Stimulated activated CD4-positive, alpha-beta T cell treated with anti-CD3 and anti-CD28 coated beads, Interleukin-4, amount 100 ng/mL, for 48 hours (primary cell): ENCODE measurements at regions not wholly inside any gene's neighbourhood (a gene's known extent, or its start where the extent isn't known, plus 50 kb on each side); places are given as distances from the start of the nearest gene placed in this dataset.

Source experiments
- DNase-seq, 2 donors: peaks; one replicate each; pipeline ENCODE4 v3.0.0-alpha.2; 2020; ENCODE audit warnings: low read depth in 2 of 2

DNA sequence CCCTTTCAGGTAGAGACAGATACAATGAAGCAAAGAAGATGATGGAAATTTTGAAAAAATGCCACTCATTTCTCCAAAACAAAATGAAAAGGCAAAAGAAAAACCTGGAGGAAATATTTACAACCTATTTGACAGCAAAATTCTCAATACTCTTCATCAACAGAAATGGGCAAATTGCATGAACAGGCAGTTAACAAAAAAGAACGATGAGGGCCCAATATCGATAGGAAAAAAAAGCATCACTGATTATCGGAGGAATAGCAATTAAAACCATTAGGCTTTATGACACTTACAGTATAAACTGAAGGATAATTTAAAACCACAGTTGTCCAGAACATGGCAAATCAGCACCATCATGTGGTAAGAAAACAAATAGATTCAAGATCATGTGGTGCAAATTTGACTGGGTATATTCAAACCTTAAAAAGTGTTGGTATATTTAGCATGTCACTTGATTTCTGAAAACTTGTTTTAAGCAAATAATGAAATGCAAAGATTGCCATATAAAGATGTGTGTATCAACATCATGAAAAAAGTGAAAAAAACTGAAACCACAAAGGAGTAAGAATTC, 222.9 kb downstream of the BRD1 start:
- DNase-seq: no peak

DNA sequence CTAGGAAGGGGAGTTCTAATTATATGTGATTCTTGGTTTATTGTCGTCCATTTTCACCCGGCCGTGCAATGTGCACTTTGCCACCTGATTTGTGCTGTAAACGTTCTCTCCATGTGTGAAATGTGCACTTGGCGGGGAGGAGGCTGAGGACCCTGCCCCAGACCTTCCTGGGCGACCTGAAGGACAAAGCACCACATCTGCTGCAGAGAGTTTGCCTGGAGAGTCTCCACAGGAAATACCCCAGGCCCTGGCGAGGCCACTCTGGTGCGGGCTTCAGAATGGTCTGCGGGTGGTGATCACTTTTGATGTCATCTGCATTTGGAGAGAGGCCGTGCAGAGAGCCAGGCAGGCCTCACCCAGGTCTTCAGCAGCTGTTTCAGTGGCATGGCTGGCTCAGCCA, 224.7 kb downstream of the BRD1 start:
- no peak for DNase-seq

DNA sequence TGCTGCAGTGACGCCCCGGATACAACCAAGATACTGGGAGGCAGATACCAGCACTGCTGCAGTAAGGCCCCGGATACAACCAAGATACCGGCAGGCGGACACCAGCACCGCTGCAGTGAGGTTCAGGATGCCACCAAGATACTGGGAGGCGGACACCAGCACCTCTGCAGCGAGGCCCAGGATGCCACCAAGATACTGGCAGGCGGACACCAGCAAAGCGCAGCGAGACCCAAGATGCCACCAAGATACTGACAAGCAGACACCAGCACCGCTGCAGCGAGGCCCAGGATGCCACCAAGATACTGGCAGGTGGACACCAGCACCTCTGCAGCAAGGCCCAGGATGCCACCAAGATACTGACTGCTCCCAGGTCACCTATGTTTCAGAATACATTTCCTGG, 225.2 kb downstream of the BRD1 start:
- no peak for DNase-seq

DNA sequence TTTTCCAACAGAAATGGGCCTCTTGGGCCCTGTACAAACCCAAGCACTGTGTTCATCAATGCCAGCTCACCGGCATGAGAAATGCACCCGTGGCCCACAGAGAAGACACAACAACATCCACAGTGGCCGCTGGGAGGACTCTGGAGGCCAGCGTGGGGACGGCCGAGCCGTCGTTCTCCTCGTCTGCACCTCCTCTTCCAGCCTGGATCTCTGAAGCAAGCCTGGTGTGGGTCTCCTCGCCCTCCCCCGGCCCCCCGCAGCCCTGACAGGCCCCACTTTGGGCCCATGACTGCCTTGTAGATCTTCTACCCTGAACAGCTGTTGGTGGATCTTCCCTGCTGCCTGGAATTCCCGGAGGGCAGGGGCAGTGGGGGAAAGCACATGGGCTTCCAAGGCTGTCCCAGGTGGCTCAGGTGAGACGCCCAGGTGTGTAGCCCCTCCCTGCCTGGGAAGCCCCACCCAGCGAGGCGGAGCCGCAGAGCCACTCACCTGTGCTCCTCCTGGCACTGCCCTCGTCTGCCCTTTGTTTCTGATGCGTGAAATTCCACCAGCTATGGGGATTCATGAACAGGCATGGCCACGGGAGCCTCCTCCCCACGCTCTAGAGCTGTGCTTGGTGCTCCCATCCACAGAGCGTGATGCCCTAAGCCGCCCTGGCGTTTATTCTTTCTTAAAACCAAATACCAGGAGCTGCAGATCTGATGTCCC, 225.9 kb downstream of the BRD1 start:
- no peak for DNase-seq

DNA sequence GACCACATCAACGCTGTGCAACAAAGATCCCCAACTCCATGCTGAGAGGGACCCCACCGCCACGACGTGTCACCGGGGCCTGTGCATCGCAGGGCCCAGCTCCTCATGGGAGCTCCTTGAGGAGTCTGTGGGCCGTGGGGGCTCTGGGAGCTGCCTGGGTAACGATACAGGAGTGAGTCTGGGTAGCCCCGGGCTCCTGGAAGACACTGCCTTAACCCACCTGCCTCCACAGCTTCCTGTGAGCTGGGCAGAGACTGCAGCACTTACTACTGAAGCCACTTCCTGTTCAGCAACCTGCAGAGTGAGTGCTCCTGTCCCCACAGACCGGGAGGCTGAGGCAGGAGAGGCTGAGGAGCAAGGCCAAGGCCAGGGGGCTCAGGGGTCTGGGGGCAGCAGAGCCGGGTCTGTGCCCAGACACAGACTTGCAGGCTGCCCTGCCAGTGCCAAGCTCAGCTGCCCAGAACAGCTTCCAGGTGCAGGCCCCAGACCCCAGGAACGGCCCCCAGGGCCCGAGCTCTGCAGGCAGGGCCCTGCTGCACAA, 226.7 kb downstream of the BRD1 start:
- no peak for DNase-seq

DNA sequence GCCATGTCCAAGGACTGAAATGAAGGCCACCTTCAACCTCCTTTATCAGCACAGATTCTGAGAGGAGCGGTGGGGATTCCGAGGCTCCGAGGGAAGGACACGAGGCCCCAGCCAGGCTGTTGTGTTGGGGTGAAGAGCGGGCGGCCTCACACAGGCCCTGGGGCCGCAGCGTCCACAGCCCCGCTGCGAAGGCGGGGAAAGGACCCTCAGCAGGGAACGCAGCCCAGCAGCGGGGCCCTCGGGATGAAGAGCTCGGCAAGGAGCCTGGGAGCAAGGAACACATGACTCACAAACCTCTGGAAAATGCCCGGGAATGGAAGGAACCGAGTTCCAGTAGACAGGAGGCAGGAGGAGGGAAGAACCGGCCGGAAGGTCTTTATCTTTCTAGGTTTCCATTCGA, 227.2 kb downstream of the BRD1 start:
- DNase-seq: no peak

DNA sequence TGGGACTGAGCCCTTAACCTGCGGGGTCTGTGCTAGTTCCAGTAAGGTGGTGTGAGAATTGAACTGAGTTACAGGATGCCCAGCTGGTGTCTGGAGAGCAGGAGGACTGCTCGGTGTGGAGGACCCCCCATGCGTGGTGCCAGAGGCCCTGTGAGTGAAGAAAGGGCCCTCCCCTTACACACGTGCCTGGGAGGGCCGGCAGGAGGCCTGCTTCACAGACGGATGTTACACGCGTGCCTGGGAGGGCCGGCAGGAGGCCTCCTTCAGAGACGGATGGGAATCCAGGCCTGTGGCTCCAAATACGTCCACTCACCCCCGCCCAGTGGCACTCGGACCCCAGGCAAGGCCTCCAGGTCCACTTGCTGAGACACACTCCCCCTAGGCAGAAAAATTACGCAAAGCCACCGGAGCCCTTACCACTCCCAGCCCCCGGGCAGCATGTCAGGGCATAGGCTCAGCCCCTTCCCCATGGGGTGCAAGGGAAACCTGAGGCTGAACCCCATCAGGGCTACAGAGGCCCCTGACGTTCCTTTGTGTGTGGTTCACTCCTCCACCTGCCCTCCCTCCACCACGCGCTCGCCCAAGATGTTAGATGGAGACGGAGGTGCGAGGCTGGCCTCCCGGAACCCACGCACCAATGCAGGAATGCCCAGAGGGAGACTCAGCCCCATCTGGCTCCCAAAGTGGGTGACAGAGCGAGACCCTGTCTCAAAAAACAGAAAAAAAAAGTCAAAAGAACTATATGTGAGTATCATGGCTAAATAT, 227.8 kb downstream of the BRD1 start:
- no peak for DNase-seq

DNA sequence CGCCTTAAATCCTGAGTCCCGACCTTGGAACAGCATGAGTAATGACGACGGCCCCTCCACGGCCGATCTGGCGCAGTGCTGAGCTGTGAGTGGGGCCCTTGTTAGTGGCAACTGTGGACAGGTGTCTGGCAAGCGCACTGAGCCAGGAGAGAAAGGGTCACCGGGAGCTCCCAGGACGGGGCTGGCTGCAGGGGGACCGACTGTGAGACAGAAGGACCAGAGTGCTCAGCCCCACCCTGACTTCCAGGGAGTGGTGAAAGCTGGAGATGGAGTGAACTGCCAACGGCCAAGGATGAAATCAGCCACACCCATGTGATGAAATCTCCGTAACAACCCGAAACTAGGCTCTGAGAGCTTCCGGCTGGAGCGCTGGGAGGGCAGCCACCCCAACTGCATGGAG, 228.6 kb downstream of the BRD1 start:
- DNase-seq: no peak

DNA sequence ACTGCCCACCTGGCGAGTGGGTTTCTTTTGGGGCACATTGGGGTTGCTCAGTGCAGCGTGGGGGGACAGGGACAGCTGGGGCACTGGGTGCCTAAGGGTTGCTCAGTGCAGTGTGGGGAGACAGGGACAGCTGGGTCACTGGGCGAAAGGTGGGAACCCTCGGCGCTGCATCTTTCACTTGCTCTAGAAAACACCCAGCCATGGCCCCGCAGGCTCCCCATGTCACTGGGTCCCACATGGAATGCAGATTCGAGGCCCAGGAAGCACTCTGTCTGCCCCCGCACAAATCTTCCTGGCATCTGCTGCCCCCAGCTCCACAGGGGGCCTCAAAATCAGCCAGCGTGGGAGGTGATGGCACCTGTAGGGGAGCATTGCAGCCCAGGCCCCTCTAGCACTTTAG, 229.3 kb downstream of the BRD1 start:
- no peak for DNase-seq

DNA sequence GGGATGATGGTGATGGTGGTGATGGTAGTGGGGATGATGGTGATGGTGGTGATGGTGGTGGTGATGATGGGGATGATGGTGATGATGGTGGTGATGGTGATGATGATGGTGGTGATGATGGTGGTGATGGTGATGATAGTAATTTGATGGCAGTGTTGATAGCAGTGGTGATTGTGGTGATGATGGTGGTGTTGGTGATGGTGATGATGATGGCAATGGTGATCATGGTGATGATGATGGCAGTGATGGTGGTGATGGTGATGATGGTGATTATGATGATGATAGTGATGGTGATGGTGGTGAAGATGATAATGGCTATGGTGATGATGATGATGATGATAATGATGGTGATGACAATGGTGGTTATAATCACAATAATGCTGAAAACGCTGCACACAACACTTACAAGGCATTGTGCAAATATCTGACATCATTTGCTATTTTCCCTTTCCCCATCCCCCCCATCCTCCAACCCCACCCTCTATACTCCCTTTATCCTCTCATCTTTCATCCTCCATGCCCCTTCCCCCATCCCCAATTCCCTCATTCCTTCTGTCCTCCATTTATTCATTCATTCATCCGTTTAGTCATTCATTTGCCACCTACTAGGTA, 230.1 kb downstream of the BRD1 start:
- no peak for DNase-seq

DNA sequence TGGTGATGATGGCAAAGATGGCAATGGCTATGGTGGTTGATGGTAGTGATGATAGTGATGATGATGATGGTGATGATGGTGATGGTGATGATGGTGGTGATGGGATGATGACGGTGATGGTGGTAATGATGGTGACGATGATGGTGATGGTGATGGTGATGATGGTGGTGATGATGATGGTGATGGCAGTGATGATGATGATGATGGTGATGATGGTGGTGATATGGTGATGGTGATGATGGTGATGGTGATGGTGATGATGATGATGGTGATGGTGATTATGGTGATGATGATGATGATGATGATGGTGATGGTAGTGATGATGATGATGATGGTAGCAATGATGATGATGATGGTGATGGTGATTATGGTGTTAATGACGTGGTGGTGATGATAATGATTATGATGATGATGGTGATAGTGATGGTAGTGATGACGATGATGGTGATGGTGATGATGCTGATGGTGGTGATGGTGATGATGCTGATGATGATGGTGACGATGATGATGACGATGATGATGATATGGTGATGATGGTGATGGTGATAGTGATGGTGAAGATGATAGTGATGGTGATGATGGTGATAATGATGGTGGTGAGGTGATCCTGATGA, 232.1 kb downstream of the BRD1 start:
- no peak for DNase-seq

DNA sequence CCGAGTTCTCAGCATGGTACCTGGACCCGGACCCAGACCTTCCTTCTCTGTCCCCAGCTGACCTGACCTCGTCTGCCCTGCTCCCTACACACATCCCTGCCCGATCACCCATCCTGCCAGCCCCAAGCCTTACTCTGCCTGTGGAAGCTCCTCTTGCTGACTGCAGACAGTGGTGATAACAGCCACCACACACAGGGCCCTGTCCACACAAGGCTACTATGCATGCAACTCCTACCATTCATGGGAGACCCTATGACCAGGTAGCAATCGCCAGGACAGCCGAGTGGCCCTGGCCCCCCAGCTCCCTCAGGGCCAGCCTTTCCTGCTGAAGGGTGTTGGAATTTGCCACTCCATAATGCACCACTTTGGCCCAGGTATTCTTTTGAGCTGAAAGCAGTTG, 233.6 kb downstream of the BRD1 start:
- no peak for DNase-seq

DNA sequence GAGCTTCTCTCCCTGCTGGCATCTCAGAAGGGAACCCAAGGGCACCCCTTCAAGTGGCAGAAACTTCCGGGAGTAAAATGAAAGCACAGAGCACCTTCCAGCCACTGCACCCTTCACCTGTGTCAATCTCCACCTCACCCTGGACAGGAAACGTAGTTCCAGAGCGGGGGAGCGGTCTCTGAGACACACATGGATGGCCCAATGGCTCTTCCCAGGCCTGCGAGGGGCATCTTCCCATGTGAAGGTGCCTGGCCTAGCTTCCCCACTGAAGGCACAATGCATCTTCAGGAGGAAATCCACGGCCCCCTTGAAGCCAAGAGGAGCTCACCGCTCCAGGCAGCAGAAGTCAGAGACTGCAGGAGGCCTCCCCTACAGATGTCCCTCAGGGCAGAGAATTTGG, 234.2 kb downstream of the BRD1 start:
- DNase-seq: no peak

DNA sequence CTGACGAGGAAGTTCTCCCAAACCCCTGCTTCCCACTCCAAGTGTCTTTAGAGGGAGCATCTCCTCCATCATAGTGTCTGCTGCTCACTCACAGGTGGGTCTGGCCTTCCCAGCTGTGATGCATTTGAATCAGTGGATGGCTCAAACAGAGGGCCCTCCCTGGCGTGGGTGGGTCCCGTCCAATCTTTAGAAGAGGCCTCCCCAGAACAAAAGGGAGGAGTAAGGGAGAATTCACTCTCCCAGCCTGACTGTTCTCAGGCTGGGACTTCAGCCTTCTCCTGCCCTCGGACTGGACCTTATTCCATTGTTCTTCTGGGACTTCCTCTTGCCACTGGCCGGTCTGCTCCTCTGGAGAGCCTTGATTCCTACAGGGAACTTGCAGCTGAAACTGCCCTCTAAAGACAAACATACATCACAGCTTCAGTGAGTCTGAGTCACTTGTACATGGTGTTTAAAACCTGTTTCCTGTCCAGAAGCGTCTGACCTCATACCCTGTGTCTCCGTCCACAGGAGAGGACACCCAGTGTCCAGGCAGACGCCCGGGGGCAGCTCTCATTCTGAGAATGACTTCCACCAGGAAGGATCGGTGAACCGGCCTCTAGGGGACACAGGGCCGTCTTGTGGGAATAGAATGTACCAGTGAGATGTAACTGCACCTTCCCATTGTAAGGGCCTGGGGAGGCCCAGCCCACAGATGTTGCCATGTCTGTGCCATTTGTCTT, 234.7 kb downstream of the BRD1 start:
- no peak for DNase-seq

DNA sequence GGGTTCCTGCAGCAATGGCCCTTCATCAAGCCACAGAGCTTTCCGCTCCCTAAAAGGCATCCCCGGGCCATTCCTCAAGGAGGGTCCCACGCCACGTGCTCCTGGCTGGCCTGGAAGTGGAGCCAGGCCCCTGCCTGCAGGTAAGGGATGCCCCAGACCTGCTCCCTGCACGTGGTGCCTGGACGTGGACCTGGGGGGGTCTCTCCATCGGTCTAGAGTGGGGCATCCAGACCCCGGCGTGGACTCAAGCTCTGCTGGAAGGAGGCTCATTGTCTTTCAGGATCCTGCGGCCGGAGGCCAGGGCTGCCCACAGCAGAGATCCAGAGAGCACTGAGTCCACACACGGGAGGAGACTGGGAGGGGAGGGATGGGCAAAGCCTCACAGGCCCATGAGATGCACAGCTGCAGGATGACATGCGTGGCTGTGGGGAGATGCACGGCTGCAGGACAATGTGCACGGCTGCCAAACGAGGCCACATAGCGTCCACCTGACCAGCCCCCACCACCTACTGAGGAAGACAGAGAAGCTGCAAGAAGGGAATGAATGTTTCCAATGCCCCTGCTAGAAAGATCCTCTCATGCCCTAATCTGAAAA, 236.7 kb downstream of the BRD1 start:
- no peak for DNase-seq

DNA sequence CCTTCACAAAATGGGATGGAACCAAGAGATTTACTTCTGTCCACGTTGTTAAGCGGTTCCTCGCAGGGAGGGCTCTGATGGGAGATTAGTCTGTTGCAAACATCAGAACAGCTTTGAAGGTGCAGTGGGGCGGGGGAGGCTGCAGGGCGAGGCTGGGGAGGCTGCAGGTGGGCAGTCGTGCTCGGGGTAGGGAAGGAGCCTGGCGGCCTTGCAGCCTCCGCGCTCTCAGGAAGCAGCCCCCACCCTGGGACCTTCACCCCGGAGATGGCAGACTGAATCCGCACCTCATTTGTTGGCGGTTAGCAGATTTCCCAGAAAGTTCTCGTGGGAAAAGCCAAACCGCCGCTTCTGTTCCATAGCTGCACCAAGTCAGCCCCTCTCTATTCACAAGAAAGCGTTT, 237.3 kb downstream of the BRD1 start:
- no peak for DNase-seq

DNA sequence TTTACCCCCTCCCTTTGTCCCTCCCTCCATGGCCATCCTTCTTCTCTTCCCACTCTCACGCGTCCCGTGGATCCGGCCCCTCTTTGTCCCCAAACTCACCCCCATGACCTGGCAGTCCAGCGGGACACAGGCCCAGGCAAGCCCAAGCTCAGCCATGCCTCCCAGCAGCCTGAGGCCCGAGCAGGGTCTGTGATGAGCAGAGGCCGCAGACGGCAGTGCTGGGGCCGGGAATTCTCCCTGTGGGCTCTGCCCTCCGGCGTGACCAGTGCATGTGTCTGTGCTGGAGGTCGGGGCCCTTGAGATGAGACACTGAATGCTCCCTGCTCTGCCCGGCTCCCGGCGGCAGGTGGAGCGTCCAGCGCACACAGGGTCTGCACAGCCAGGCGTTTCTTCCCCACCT, 237.9 kb downstream of the BRD1 start:
- DNase-seq: no peak

DNA sequence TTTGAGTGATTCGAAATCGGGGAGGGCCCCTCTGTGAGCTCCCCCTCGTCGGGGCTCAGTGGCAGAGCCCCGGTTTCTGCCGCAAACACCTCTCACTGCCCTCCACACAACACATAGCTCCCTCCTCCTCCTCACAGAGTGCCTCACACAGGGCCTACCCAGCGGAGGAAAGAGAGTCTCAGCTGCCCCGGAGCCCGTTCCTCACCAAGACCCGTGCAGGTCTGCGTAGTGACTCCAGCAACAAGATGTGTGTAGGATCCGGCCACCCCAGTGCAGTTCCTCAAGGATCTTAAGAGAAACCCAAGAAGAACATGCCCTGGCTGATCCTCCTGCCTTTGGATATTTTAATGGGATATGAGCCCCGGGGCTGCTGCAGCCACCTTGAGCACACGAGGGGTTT, 238.4 kb downstream of the BRD1 start:
- no peak for DNase-seq

DNA sequence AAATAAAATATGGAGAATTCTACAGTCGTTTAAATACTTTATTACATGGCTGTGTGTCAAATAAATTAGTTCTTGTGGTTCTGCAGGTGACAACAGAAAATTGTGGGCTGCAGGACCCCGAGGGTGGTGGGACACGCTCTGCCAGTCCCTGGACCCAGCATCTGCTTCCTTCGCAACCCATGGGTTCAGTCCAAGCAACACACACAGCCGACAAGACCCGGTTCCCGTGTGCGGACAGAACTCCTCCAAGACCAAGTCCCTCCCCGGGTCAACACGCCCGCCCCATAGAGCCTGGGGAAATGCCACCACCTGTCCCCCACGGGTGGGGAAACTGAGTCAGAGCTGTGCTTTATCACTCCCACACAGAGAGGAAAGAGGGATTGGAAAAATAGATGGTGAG, 238.9 kb downstream of the BRD1 start:
- DNase-seq: no peak

DNA sequence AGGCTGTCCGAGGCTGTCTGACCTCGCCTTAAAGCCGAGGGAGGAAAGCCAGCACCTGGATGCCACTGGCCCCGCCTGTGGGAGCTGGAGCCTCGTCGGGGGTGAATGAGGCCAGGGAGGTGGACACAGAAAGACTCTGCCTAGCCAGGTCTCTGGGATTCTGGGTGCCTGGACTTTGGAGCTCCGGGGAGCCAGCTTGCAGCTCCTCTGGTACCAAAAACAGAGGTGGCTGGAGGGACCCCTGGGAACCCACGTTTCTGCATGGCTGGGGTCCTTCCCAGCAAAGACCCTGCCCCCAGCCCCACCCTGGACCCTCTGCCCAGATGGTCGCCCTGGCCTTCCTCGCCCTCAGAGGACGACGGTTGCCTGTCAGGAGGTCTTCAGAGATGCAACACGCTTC, 239.7 kb downstream of the BRD1 start:
- DNase-seq: no peak

DNA sequence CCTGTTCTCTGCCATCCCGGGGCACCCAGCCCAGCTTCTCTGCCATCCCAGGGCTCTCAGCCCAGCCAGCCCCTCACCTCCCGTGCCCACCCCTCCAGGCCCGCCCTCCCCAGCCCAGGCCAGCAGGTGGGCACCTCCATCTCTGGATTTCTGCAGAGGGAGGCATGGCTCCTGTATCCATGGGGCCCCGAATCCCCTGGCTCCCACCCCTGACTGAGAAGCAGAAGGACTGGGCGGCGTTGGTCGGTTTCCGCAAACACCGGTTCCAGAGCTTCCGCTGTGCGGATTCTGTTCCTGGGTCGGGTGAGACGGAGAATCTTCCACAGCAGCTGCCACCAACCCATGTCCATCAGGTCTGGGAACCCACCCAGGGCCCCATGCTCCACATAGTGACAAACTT, 240.3 kb downstream of the BRD1 start:
- DNase-seq: no peak
